Colonic mucosa (tissue), 4 donors: ENCODE measurements at regions not wholly inside any gene's neighbourhood (a gene's known extent, or its start where the extent isn't known, plus 50 kb on each side); places are given as distances from the start of the nearest gene placed in this dataset.
"Not testable (repeated sequence)": the region's sequence is repeated elsewhere in the genome, so short reads cannot be mapped to it uniquely, and the experiment has no call there.

ENCODE experiments used
- DNase-seq: peaks from one replicate; pipeline ENCODE4 v3.0.0-alpha.2; 2020
- H3K27ac ChIP-seq: fragments of 200-600 bp; one replicate; pipeline ENCODE4 v1.8.0; 2021
- H3K27me3 ChIP-seq: fragments of 200-600 bp; one replicate; pipeline ENCODE4 v1.8.0; 2021
- H3K36me3 ChIP-seq: fragments of 200-600 bp; one replicate; pipeline ENCODE4 v1.8.0; 2021
- H3K4me1 ChIP-seq: fragments of 200-600 bp; one replicate; pipeline ENCODE4 v1.8.0; 2021; ENCODE audit warnings: mild to moderate bottlenecking
- H3K4me3 ChIP-seq: fragments of 200-600 bp; one replicate; pipeline ENCODE4 v1.8.0; 2021
- H3K9ac ChIP-seq, 2 donors: one replicate each; pipeline ENCODE4 v1.7.0; 2013; ENCODE audit warnings: control low read depth in 2 of 2, low read depth in 2 of 2, low read length in 2 of 2
- H3K9me3 ChIP-seq: fragments of 200-600 bp; one replicate; pipeline ENCODE4 v1.8.0; 2021
- intact Hi-C: fragments of 100-400 bp; cut with DNase I; formaldehyde crosslinking; loops from one replicate; pipeline ENCODE4 v1.14.1; 2022
- TF ChIP-seq, protein P1 (sequence below): fragments of 200-600 bp; IDR thresholded peaks from one replicate; pipeline ENCODE4 v1.8.0; 2022; ENCODE audit warnings: antibody characterized with exemption, mild to moderate bottlenecking
- donor health status: healthy.
- donor health status: DM: no; HTN: no; CAD: no.
- donor health status: DM: no; HTN: no; CAD: no.

DNA sequence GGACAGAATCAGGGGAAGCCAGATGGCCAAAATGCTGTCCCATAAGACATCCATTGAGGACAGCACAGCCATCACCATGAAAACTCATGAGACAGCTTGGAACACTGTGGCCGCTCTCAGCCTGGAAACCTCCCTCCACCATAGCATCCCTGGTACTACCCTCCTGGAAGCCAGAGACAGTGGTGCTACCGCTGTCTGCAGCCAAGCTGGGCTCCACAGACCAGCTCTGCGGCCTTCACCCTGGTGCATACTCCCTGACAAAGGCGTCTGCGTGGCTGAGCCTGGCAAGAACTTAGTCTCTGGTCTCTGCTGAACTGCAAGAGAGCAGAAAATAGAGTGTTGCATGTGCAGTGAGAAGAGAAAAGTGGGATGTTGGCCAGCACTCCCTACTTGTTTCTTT, 558.0 kb downstream of the C6orf118 start:
- Histone ChIP-seq H3K27ac (no peak overlapping the region), H3K27me3 (no peaks in the 10 kb centered on the region), H3K9ac (no peak overlapping the region), H3K36me3 (no peaks in the 10 kb centered on the region), H3K4me1 (no peaks in the 10 kb centered on the region), H3K4me3 (no peak overlapping the region), H3K9me3 (no peaks in the 10 kb centered on the region)
- no peak for DNase-seq
- intact Hi-C loops: no loop called here
- TF ChIP-seq, protein P1, sequence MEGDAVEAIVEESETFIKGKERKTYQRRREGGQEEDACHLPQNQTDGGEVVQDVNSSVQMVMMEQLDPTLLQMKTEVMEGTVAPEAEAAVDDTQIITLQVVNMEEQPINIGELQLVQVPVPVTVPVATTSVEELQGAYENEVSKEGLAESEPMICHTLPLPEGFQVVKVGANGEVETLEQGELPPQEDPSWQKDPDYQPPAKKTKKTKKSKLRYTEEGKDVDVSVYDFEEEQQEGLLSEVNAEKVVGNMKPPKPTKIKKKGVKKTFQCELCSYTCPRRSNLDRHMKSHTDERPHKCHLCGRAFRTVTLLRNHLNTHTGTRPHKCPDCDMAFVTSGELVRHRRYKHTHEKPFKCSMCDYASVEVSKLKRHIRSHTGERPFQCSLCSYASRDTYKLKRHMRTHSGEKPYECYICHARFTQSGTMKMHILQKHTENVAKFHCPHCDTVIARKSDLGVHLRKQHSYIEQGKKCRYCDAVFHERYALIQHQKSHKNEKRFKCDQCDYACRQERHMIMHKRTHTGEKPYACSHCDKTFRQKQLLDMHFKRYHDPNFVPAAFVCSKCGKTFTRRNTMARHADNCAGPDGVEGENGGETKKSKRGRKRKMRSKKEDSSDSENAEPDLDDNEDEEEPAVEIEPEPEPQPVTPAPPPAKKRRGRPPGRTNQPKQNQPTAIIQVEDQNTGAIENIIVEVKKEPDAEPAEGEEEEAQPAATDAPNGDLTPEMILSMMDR: no peak

DNA sequence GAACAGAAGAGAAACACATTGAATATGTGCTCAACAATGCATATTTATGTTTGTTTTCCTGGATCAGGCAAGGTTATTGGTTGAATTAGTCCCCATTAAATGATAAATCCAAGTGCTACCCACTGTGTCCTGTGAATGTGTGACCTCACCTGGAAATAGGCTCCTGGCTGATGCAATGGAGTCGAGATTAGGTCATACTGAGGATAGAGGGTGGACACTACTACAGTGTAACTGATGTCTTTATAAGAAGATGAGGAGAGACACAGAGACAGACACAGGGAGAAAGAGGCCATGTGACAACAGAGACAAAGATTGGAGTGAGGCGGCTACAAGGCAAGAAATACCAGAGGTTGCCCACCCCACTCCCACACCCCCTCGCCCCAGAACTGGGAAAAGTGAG, 559.3 kb downstream of the C6orf118 start:
- DNase-seq: no peak
- intact Hi-C loops: no loop called here
- Histone ChIP-seq H3K4me1 (no peaks in the 10 kb centered on the region), H3K9me3 (no peaks in the 10 kb centered on the region), H3K9ac (no peak overlapping the region), H3K27me3 (no peaks in the 10 kb centered on the region), H3K36me3 (no peaks in the 10 kb centered on the region), H3K27ac (no peak overlapping the region), H3K4me3 (no peak overlapping the region)
- TF ChIP-seq, protein P1: no peak

DNA sequence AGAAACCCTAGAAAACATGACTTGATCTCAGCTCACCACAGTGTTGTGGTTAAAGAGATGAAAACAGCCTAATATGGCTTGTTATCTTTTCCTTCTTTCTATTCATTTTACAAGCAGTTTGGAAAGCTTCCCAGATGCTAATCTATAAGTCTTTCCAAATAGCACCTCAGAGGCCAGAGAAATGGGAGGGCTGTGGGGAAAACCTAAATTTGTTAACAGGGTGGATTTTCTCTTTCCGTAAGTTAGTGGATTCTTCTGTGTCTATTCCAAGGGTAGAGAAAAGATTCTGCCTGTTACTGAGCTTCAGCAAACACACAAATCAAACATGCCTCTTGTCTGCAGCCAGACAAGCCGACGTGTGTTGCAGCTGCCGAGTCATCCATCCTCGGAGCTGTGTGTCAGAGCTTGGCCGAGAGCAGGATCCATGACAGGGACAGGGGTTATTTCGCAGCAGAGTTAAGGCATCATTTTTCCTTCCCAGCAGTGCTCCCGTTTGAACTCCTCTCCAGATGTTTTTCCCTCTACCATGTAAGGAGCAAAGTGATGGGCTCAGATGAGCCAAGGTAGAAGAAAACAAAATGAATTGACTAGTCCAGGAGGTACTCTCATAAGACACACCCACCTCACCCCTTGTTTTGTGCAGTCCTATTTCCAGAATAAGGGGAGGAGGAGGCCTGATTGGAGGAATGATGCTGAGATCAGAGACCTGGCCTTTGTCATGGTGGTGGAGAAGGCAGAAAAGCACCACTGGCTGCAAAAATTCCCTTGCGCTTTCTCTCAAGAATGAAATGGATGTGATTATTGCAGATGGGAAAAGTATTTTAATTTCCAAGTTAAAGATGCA, 560.0 kb downstream of the C6orf118 start:
- H3K27me3 ChIP-seq: no peaks in the 10 kb centered on the region
- H3K9ac ChIP-seq: no peak overlapping the region

DNA sequence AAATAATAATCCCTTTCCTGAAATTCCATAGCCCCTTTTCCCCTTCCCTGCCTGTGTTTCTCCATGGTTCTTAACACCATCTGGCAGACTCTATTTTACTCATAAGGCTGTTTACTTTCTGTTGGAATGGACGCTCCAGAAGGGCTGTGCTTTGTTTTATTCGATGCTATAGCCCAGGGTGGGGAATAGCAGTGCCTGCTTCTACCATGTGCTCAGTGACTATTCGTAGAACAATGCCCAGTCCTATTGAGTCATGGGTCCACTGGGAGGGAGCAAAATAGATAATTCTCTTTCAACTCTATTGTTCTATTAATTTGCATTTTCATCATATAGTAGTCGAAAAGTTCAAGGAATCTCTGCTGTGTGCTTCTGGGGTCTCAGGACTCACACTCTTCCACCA, 565.1 kb downstream of the C6orf118 start:
- H3K9me3 ChIP-seq: no peaks in the 10 kb centered on the region
- H3K4me1 ChIP-seq: no peaks in the 10 kb centered on the region
- intact Hi-C loops: no loop called here
- H3K27me3 ChIP-seq: no peaks in the 10 kb centered on the region
- H3K27ac ChIP-seq: no peak overlapping the region
- no peak overlapping the region for H3K9ac ChIP-seq
- TF ChIP-seq, protein P1: no peak
- DNase-seq: no peak
- no peaks in the 10 kb centered on the region for H3K36me3 ChIP-seq
- no peak overlapping the region for H3K4me3 ChIP-seq

More for the DNA sequence above, 560.0 kb downstream of the C6orf118 start:
- intact Hi-C loops: no loop called here
- Histone ChIP-seq H3K9me3 (no peaks in the 10 kb centered on the region), H3K4me1 (no peaks in the 10 kb centered on the region), H3K36me3 (no peaks in the 10 kb centered on the region), H3K27ac (no peak overlapping the region), H3K4me3 (no peak overlapping the region)
- no peak for DNase-seq
- TF ChIP-seq, protein P1: no peak

DNA sequence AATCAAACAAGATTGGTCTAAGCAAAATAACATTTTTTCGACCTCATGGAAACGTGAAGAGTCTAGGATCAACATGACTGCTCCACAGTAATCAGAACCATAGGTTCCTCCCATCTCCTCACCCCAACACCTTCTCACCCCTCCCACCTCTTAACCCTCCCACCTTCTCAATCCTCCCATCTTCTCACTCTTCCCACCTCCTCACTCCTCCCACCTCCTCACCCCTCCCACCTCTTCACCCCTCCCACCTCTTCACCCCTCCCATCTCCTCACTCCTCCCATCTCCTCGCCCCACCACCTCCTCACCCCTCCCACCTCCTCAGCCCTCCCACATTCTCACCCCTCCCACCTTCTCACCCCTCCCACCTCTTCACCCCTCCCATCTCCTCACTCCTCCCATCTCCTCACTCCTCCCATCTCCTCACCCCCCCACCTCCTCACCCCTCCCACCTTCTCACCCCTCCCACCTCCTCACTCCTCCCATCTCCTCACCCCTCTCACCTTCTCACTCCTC, 567.4 kb downstream of the C6orf118 start:
- Histone ChIP-seq H3K27me3 (no peaks in the 10 kb centered on the region), H3K4me1 (no peaks in the 10 kb centered on the region), H3K4me3 (no peak overlapping the region), H3K36me3 (no peaks in the 10 kb centered on the region), H3K27ac (no peak overlapping the region), H3K9ac (no peak overlapping the region), H3K9me3 (no peaks in the 10 kb centered on the region)
- intact Hi-C loops: no loop called here
- TF ChIP-seq, protein P1: no peak
- no peak for DNase-seq

DNA sequence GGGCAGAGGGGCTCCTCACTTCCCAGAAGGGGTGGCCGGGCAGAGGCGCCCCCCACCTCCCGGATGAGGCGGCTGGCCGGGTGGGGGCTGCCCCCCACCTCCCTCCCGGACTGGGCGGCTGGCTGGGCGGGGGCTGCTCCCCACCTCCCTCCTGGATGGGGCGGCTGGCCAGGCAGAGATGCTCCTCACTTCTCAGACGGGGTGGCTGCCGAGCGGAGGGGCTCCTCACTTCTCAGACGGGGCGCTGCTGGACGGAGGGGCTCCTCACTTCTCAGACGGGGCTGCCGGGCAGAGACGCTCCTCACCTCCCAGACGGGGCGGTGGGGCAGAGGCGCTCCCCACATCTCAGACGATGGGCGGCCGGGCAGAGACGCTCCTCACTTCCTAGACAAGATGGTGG, 573.3 kb downstream of the C6orf118 start:
- DNase-seq, H3K27ac ChIP-seq, H3K36me3 ChIP-seq, intact Hi-C loops, H3K9me3 ChIP-seq, H3K4me3 ChIP-seq, H3K9ac ChIP-seq, H3K27me3 ChIP-seq, H3K4me1 ChIP-seq: not testable (repeated sequence)
